ENCODE measurements at regions not wholly inside any gene's neighbourhood (a gene's known extent, or its start where the extent isn't known, plus 50 kb on each side); places are given as distances from the start of the nearest gene placed in this dataset.

DNA sequence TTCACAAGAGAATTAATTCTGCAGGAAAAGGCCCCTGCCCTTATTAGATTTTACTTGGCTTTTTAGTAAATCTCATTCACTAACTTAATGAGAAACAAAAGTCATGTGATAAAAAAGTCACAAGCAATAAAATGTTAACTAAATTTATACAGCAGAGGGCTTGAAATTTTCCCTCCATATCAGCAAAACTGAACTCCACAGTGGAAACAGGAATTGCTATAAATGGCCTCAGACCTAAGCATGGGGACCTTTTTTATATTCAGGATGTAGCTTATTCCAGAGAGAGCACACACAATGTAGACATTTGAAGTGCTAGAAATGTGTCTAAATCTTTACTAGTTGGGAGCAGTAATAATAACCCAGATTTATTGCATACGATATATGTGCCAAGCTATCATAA, 291.5 kb downstream of the C16orf95 start:
- TF ChIP-seq, protein P1, sequence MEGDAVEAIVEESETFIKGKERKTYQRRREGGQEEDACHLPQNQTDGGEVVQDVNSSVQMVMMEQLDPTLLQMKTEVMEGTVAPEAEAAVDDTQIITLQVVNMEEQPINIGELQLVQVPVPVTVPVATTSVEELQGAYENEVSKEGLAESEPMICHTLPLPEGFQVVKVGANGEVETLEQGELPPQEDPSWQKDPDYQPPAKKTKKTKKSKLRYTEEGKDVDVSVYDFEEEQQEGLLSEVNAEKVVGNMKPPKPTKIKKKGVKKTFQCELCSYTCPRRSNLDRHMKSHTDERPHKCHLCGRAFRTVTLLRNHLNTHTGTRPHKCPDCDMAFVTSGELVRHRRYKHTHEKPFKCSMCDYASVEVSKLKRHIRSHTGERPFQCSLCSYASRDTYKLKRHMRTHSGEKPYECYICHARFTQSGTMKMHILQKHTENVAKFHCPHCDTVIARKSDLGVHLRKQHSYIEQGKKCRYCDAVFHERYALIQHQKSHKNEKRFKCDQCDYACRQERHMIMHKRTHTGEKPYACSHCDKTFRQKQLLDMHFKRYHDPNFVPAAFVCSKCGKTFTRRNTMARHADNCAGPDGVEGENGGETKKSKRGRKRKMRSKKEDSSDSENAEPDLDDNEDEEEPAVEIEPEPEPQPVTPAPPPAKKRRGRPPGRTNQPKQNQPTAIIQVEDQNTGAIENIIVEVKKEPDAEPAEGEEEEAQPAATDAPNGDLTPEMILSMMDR (conservative IDR thresholded peaks at IDR 0.05; ENCODE audit: low read length) = no peak
- no peak for TF ChIP-seq EZH2phosphoT487 (IDR thresholded peaks at IDR 0.05; ENCODE audit: borderline replicate concordance, low read depth, low read length)

Measured in OCI-LY7 (cell line).